Activated effector memory CD4-positive, alpha-beta T cell treated with anti-CD3 and anti-CD28 coated beads, Interleukin-2, amount 50 U/mL, for 16 hours (primary cell): ENCODE measurements at regions not wholly inside any gene's neighbourhood (a gene's known extent, or its start where the extent isn't known, plus 50 kb on each side); places are given as distances from the start of the nearest gene placed in this dataset.

Experiments used
- DNase-seq: peaks from one replicate; pipeline ENCODE4 v3.0.0-alpha.2; 2020

DNA sequence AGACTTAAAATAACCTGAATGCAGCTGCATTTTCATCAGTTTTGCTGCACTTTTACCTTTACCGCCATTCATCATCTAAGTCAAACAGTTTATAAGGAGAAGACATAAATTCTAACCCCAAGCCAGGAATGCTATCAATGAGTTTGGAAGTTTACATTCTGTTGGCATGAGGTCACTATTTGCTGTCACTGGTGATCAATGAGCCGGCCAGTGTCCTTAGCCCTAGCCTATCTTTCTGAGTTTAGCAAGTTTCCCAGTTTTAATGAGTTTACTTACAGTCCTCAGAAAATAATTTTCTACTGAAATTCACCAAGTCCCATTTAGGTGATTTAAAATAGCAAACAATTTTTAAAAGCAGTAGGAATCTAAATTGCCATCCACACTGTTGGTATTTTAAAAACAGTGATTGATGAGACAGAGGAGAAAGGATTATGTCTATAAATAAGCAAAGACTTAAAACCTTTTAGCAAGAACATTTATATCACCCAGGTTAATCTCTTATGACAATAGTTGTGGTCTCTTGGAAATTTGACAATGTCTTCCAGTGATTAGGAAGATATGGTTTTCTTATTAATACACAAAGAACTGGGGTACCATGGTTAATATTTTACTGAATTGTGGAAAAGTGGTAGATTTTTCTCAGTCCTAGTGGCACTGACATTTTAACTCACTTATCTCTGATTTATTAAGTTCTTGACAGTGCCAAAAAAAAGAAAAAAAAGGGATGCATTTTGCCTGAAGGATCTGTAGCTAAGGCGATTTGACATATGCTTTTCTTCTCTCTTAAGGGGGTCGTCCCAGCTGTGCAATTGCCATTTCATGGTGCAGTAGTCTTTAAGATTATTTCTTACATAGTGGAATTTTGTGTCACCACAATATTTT lies 443.4 kb upstream of the ANKRD30A start:
- no peak for DNase-seq

DNA sequence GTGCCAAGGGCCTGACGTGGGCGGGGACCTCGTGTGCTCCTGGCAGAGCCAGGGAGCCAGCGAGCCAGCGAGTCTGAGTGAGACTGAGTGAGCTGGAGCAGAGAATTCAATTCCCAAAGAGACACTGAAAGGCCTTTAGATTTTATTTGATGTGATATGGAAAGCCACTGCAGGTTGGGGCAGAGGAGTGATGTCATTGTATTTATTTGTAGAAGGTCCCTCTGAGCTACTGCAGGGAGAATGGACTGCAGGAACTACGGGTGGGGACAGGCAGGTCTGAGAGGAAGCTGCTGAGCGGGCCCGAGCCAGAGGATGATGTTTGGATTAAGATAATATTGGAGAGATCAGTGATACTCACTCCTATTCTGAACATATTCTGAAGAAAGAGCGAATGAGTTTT lies 445.8 kb upstream of the ANKRD30A start:
- DNase-seq: no peak

GRCh38 chr10:36677431-36677768 lies 448.0 kb upstream of the ANKRD30A start:
- no peak for DNase-seq

DNA sequence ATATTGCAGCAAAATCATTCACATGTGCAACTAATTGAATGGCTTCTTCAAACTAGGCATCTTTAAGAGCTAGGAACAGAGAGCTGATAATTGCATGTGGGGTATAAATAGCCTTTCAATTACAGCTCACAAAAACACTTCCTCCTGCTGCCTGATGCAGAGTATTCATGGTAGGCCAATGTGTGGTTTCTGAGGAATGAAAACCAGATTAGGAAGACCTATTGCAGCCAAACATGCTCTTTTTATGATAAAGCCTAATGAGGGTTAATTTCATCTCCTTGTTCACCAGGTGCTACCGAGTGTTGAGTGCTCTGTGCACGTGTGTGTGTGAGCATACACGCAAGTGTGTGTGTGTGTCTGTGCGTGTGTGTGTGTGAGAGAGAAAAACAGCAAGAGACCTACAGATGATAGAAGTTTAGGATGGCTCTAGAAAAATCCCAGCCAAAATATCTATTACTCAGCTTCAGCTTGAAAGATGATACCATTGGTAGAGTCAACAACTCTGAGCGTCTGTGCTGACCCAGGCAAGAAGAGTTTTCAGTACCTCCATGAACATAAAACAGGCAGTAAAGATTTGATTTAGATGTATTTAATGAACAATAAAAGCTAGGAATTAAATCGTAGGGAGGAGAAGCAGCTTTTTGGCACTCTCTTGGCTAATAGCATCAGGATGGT lies 448.5 kb upstream of the ANKRD30A start:
- no peak for DNase-seq

DNA sequence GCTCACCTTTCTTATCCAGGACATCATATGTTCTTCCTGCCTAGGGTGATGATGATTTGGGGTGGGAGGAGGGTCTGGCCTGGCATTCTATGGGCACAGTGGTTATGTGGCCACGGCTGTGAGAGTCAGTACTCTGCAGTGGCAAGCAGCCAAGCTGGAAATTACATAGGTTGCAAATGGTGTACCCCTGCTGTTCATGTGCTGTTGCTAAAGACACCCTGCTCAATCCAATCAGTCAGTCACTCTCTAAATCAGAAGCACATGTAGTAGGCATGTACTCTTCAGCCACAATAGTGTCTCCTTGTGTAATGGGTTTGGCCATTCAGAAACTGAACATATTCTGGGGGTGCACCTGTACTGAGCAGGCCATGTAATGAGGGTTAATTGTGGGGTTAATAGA lies 449.1 kb upstream of the ANKRD30A start:
- no peak for DNase-seq

DNA sequence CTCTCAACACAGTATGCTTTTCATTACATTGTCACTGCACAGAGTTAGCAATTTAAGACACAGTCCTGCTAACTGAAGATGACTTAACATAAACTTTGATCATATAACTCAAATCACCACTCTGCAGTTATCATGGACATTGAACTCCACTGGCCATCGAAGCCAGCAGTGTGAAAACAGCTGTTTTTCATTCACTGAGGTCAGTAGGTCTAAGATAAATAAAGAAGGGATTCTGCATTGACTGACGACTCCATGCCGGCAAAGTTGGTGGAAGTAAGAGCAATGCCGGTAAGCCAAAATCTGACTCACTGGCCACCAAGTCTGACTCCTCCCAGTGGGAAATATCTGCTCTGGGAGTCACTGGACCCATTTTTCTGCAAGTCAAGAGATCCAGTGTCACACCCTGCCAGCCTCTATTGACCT lies 449.9 kb upstream of the ANKRD30A start:
- no peak for DNase-seq

GRCh38 chr10:36671607-36672006 lies 453.8 kb upstream of the ANKRD30A start:
- DNase-seq: no peak

GRCh38 chr10:36670621-36671402 lies 454.6 kb upstream of the ANKRD30A start:
- DNase-seq: no peak

DNA sequence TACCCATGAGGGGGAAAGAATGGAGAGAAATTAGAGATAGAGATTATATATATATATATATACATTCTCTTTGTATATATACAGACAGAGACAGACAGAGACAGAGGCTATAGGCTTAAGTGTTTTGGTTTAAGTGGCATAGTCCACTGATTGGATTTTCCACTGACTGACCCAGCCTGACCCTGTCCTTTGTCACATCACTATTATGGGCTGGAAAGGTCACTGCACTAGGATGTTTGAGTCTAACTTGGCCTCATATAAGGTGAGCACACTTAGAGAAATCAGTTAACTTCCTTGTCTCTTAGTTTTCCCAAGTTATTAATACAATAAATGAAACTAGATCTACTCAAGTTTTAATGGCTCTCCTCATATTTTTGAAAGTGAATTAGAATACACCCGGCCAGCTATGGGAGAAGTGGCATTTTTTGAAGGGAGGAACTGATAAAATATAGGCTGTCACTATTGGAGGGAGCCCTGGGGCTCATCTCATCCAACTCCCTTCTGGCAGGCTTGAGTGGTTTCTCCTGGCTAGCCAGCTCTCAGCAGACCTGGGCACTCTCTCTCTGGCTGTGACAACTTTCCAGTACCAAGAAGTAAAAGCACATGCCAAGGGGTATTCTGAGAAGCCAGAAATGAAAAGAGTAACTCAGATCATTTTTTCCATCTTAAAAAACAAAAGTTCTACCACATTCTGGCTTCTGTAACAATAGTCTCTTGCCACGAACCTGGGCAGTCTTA lies 455.6 kb upstream of the ANKRD30A start:
- DNase-seq: no peak

DNA sequence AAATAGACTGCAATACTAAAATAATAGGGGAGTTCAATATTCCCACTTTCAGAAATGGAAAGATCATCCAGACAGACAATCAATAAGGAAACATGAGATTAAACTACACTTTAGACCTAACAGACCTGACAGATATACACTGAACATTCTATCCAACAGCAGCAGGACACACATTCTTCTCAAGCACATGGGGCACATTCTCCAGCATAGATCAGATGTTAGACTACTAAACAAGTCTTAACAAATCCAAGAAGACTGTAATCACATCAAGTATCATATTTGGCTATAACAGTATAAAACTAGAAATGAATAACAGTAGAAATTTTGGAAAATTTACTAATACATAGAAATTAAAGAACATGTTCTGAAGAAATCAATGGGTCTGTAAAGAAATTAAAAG lies 458.9 kb upstream of the ANKRD30A start:
- DNase-seq: no peak

GRCh38 chr10:36662571-36662970 lies 462.8 kb upstream of the ANKRD30A start:
- DNase-seq: no peak

DNA sequence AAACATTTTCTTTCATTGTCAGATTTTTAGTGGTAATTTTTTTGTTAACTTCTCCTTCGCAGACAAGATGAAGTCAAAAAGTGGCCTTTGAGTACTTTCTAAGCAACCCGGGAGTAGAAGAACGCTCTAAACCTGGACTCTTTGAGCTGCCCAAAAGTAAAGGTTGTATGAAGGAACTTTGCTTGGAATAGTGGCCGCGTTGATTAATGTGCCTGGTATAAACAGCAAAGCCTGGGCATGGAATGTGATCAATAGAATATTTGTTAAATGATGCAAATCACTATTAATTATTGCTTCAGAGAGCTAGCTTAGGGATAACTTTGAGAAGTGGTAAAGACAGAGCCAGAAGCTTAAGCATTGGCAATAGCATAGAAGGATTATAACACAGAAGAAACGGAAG lies 475.1 kb upstream of the ANKRD30A start:
- DNase-seq: no peak

- no peak for DNase-seq
Measured at GRCh38 chr10:36647540-36647939, 477.9 kb upstream of the ANKRD30A start.

DNA sequence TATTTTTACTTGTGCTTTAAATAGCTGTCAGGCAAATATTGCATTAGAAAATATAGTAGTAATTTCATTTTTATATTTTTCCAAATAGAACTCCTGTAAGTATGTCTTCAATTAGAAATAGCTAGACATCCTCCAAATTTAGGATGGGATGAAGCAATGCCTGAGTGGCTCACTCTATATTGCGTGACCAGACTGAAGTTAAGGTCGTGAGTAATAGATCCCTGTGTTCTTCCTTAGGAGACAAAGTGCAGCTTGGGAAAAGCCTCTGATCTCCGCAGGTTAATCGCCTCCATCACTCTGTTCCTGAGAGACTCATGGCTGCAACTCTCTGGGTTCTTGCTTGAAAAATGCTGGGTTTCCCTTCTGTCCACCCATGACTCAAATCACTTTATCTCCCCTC lies 484.8 kb upstream of the ANKRD30A start:
- no peak for DNase-seq

GRCh38 chr10:36638462-36639155 lies 486.8 kb upstream of the ANKRD30A start:
- DNase-seq: no peak

- DNase-seq: no peak
Measured at GRCh38 chr10:36636879-36637278, 488.5 kb upstream of the ANKRD30A start.

DNA sequence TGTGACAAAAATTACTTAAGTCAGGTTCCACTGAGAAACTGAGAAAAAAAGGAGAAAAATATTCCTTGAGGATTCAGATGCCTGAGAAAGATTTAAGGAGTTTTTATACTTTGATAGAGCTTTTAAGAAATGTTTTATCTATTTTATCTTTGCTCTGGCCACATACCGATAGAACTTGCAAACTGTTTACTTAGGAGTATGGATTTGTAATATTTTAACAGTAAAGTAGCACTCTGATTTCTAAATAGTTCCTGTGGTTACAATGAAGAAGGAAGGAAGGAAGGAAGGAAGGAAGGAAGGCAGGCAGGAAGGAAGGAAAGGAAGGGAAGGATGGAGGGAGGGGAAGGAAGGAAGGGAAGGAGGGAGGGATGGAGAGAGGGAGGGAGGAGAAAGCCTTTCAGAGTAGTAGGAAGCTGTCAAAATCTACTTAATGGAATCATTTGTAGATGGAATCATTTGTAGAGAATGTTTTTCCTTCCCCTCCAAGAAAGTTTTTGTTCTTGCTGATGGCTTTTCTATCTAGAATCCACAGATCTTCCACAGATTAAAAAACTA lies 489.0 kb upstream of the ANKRD30A start:
- no peak for DNase-seq

DNA sequence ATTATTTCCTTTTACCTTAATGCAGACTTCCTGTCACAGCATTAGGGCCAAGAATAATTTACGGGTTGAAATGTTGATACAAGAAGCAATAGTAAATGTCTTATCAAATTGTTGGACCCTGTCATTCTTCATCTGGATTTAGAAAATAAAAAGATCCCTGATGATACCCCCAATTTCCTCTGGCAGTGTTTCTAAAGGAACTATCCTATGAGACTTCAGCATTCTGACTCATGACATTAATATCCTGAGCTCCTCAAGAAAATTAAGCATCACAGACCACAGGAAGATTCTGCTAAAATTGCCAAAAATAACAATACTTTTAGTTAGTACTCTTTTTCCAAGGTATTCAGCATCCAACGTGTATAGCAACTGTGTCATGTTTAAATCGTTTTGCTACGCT lies 490.5 kb upstream of the ANKRD30A start:
- DNase-seq: no peak

DNA sequence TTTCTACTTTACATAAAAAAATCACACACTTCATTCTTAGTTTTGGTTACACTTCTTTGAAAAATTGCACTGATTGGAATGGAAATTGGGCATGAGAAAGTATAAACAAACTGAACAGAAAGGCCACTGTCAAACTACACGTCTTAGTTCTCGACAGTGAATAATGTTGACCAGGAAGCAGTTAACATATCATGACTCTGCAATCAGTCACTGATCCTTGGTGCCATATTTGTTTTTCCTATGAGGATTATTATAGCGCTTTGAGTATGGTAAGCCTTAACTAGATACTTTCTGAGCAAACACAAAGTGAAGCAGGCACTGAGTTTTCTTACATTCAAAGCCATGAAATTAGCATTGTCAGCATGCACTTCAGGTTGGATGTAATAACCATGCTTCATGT lies 495.1 kb upstream of the ANKRD30A start:
- no peak for DNase-seq

DNA sequence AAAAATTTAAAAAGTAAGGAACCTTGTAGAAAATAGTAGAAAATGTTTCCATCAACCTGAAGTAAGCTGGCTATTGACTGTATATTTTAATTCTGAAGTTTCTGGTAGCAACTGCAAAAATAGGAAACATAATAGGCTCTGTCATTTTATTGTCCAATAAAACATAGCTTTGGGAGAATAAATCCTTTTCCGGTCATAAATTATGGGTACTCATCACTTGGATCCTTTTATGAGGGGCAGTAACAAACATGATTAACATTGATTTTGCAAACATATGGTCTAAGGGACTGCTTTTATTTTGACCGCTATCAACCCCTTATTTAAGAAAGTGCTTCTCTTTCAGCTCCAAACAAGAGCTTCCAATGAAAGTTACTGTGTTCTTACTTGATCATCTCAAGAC lies 495.9 kb upstream of the ANKRD30A start:
- DNase-seq: no peak

DNA sequence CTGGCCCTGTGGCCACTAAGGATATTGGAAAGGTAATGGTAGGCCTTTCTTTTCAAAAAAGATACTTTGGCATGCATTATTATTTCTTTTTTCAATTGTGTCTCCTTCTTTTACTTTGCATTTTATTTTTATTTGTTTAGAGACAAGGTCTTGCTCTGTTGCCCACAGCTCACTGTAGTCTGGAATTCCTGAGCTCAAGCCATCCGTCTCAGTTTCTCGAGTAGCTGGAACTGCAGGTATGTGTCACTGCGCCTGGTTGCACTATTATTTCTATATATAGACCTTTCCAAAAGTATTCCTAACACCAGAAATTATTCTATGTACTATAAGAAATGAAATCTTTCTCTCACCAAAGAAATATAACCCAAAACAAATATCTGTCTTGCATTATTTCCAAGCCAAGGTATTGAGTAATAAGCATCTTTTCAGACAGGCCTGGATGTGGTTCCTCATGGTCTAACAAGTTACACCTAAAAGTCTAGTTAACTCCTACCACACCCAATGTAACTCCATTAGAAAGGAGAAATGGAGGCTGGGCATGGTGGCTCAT lies 500.8 kb upstream of the ANKRD30A start:
- no peak for DNase-seq

GRCh38 chr10:36621346-36621745 lies 504.1 kb upstream of the ANKRD30A start:
- DNase-seq: no peak
